Tibial nerve (tissue), 4 donors: ENCODE measurements at regions not wholly inside any gene's neighbourhood (a gene's known extent, or its start where the extent isn't known, plus 50 kb on each side); places are given as distances from the start of the nearest gene placed in this dataset.

ENCODE experiments used
- EP300 ChIP-seq, 2 donors: sonication (generic); formaldehyde crosslinking; IDR thresholded peaks; one replicate each; pipeline ENCODE4 v1.6.1; 2017; ENCODE audit warnings: antibody characterized with exemption in 2 of 2, mild to moderate bottlenecking in 1 of 2
- POLR2A ChIP-seq, 2 donors: fragments of 450-650 bp; IDR thresholded peaks; one replicate each; pipeline ENCODE4 v1.6.1; 2017; ENCODE audit warnings: antibody characterized with exemption in 2 of 2, mild to moderate bottlenecking in 2 of 2, moderate library complexity in 2 of 2
- TF ChIP-seq, protein P1 (sequence below), 5 experiments: fragments of 200-600 bp in 3 of 5; fragments of 450-650 bp in 2 of 5; sonication (generic) in 3 of 5; IDR thresholded peaks; one replicate each; pipeline ENCODE4 v1.5.1; 2016 to 2019; ENCODE audit warnings: antibody characterized with exemption in 5 of 5, mild to moderate bottlenecking in 3 of 5, moderate library complexity in 2 of 5

DNA sequence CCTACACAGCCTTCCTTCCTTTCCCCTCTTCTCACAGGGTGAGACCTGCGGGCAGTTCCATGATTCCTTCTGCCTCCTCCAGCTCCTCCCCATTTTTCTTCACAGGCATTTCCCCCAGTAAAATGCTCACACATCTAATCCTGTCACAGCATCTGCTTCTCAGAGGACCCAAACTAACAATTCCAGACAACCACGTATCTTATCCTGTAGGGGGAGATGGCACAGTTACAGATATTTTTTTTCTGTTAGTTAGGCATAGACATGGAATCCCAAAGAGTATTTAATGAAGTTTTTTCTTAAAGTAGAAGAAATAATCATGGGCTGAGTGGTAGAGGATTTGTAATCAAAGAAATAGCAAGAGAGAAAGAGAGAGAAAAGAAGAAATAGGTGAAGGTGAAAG, 373.1 kb upstream of the ADAMTS9 start:
- TF ChIP-seq POLR2A (IDR thresholded peaks at IDR 0.05) = no peak
- TF ChIP-seq, protein P1, sequence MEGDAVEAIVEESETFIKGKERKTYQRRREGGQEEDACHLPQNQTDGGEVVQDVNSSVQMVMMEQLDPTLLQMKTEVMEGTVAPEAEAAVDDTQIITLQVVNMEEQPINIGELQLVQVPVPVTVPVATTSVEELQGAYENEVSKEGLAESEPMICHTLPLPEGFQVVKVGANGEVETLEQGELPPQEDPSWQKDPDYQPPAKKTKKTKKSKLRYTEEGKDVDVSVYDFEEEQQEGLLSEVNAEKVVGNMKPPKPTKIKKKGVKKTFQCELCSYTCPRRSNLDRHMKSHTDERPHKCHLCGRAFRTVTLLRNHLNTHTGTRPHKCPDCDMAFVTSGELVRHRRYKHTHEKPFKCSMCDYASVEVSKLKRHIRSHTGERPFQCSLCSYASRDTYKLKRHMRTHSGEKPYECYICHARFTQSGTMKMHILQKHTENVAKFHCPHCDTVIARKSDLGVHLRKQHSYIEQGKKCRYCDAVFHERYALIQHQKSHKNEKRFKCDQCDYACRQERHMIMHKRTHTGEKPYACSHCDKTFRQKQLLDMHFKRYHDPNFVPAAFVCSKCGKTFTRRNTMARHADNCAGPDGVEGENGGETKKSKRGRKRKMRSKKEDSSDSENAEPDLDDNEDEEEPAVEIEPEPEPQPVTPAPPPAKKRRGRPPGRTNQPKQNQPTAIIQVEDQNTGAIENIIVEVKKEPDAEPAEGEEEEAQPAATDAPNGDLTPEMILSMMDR (IDR thresholded peaks at IDR 0.05) = no peak
- no peak for TF ChIP-seq EP300 (IDR thresholded peaks at IDR 0.05)
